Stimulated activated effector memory CD8-positive, alpha-beta T cell treated with anti-CD3 and anti-CD28 coated beads, Interleukin-12 subunit alpha, Interleukin-12 subunit beta, amount 100 ng/mL, for 72 hours (primary cell): ENCODE measurements at regions not wholly inside any gene's neighbourhood (a gene's known extent, or its start where the extent isn't known, plus 50 kb on each side); places are given as distances from the start of the nearest gene placed in this dataset.

Source experiments
- ATAC-seq: fragments of 150-1000 bp; cut with Tn5 transposase; 2 replicates; pipeline ENCODE4 v1.10.0; 2021
- DNase-seq, 2 donors: peaks; one replicate each; pipeline ENCODE4 v3.0.0; 2021 to 2022; ENCODE audit warnings: low spot score in 2 of 2
- H3K27ac Mint-ChIP-seq: one replicate; pipeline ENCODE4 v1.8.0; 2022; ENCODE audit warnings: mild to moderate bottlenecking, mixed read lengths
- H3K36me3 Mint-ChIP-seq: one replicate; pipeline ENCODE4 v1.8.0; 2022; ENCODE audit warnings: mild to moderate bottlenecking, mixed read lengths
- H3K4me1 Mint-ChIP-seq: one replicate; pipeline ENCODE4 v1.8.0; 2022; ENCODE audit warnings: mixed read lengths
- H3K4me3 Mint-ChIP-seq: one replicate; pipeline ENCODE4 v1.8.0; 2022; ENCODE audit warnings: mild to moderate bottlenecking, mixed read lengths
- H3K9me3 Mint-ChIP-seq: one replicate; pipeline ENCODE4 v1.8.0; 2022; ENCODE audit warnings: mixed read lengths

- ATAC-seq (no peak), DNase-seq (no peak)
- H3K4me1 Mint-ChIP-seq, result no peaks in the 10 kb centered on the region
- H3K36me3 Mint-ChIP-seq, result no peaks in the 10 kb centered on the region
- H3K4me3 Mint-ChIP-seq, result no peak overlapping the region
- no peak overlapping the region for H3K27ac Mint-ChIP-seq
- H3K9me3 Mint-ChIP-seq, result no peaks in the 10 kb centered on the region
Measured at GRCh38 chr4:14834382-14834781, 167.9 kb upstream of the CPEB2 start.

- Mint-ChIP-seq H3K36me3 (no peaks in the 10 kb centered on the region), H3K4me3 (no peak overlapping the region), H3K27ac (no peak overlapping the region), H3K9me3 (no peaks in the 10 kb centered on the region), H3K4me1 (no peaks in the 10 kb centered on the region)
- ATAC-seq (no peak), DNase-seq (no peak)
Measured at GRCh38 chr4:14835288-14835687, 167.0 kb upstream of the CPEB2 start.

- ATAC-seq (no peak), DNase-seq (no peak)
- Mint-ChIP-seq H3K4me3 (no peak overlapping the region), H3K36me3 (no peaks in the 10 kb centered on the region), H3K4me1 (no peaks in the 10 kb centered on the region), H3K9me3 (no peaks in the 10 kb centered on the region), H3K27ac (no peak overlapping the region)
Measured at GRCh38 chr4:14835708-14836425, 166.4 kb upstream of the CPEB2 start.

- Mint-ChIP-seq H3K4me1 (no peaks in the 10 kb centered on the region), H3K4me3 (no peak overlapping the region), H3K36me3 (no peaks in the 10 kb centered on the region), H3K27ac (no peak overlapping the region), H3K9me3 (no peaks in the 10 kb centered on the region)
- ATAC-seq, result no peak
- no peak for DNase-seq
Measured at GRCh38 chr4:14837860-14838259, 164.4 kb upstream of the CPEB2 start.

GRCh38 chr4:14841801-14842768 lies 160.2 kb upstream of the CPEB2 start:
- DNase-seq (no peak), ATAC-seq (no peak)
- H3K36me3 Mint-ChIP-seq, result no peaks in the 10 kb centered on the region
- H3K9me3 Mint-ChIP-seq, result no peaks in the 10 kb centered on the region
- H3K4me1 Mint-ChIP-seq, result no peaks in the 10 kb centered on the region
- no peak overlapping the region for H3K4me3 Mint-ChIP-seq
- H3K27ac Mint-ChIP-seq, result no peak overlapping the region

DNA sequence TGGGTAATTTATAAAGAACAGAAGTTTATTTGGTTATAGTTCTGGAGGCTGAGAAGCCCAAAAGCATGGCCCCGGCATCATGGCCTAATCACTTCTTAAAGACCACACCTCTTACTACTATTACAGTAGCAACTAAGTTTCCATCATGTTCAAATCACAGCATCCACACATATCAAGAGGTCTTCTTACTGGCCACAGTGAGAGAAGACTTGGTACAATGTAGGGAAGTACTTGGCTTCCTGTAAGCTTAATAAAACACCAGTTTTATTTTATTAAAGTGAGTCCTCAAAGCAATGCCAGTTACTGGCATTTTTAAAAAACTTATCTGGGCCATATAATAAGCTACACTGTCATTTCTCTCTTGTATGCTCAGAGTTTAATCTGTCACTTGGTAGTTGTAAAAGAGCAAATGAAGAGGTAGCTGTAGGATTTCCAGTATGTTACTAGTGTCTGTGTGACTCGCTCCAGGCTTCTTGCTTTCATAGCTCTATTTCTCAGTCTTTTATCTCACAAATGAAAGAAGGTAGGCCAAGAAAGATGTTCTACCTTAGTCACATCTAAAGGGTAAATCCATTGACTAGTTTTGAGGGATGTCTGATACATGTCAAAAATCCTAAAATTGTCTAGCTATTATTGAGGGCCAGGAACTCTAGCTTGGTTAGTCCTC lies 159.2 kb upstream of the CPEB2 start:
- H3K36me3 Mint-ChIP-seq, result no peaks in the 10 kb centered on the region
- no peaks in the 10 kb centered on the region for H3K9me3 Mint-ChIP-seq
- no peak for DNase-seq
- no peak overlapping the region for H3K27ac Mint-ChIP-seq
- ATAC-seq, result peak; percentile 49
- H3K4me3 Mint-ChIP-seq, result no peak overlapping the region
- H3K4me1 Mint-ChIP-seq, result no peaks in the 10 kb centered on the region

DNA sequence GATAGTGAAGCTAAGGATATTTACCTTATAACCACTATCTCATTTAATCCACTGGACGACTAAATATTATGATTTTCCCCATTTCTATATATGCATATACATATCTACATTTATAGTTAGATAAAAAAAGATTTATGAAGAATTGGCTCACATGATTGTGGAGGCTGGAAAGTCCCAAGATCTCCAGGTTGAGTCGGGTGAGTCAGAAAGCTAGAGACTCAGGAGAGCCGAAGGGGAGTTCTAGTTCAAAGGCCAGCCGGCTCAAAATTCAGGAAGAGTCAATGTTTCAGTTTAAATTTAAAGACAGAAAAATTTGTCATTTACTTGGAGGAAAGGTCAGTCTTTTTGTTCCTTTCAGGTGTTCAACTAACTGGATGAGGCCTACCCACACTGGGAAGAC lies 158.2 kb upstream of the CPEB2 start:
- Mint-ChIP-seq H3K4me1 (no peaks in the 10 kb centered on the region), H3K4me3 (no peak overlapping the region), H3K27ac (no peak overlapping the region), H3K36me3 (no peaks in the 10 kb centered on the region), H3K9me3 (no peaks in the 10 kb centered on the region)
- no peak for ATAC-seq
- no peak for DNase-seq

DNA sequence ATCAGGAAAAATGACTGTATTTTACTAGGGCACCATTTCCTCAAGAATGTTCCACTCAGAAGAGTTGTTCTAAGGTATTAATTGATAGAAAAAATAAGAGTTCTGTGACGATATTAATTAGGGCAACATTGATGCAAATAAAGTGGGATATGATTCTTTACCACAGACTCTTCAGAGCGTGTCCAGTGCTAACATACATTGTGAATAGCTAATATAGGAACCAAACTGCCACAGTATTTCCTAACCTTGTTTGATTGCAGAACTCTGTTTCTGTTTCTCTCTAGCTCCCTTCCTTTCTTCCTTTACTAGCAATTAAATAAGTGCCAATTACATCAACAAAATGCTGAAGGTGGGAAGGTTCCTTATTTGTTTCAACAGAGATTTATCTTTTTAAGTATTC lies 154.1 kb upstream of the CPEB2 start:
- no peak for DNase-seq
- H3K4me3 Mint-ChIP-seq, result no peak overlapping the region
- no peaks in the 10 kb centered on the region for H3K4me1 Mint-ChIP-seq
- ATAC-seq, result no peak
- H3K9me3 Mint-ChIP-seq, result peaks cover 3% of the 10 kb centered on the region
- H3K27ac Mint-ChIP-seq, result no peak overlapping the region
- H3K36me3 Mint-ChIP-seq, result no peaks in the 10 kb centered on the region

DNA sequence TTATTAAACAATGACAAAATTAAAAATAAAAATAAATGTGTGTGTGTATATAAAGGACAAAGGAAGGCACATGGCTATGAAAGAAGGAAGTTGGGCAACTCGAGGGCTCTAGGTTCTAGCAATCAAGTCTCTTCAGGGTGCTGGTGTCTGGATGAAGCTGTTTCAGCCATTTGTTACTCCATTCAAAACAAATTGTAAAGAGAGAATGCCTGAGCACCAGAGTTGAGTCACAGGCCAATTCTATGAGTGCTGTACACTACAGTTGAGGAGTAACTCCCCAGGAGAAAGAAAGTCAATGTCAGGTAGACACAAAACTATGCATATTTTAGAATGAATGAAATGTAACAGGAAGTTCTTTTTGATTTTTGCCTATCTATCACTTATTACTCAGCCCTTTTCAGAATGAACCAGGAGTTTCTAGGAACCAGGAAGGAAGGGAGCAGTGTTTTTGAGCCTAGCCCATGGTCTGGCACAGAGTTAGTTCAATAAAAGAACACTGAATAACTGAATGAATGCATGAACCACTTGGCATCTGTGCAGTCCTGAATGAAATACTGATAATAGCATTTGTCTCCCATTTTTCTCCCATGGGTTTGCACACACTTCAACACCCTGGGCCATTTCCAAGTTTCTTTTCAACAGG lies 151.7 kb upstream of the CPEB2 start:
- peaks cover 7% of the 10 kb centered on the region for H3K9me3 Mint-ChIP-seq
- no peak overlapping the region for H3K4me3 Mint-ChIP-seq
- H3K4me1 Mint-ChIP-seq, result peaks cover 7% of the 10 kb centered on the region
- DNase-seq, result no peak
- no peaks in the 10 kb centered on the region for H3K36me3 Mint-ChIP-seq
- H3K27ac Mint-ChIP-seq, result no peak overlapping the region
- ATAC-seq, result peak; percentile 61

DNA sequence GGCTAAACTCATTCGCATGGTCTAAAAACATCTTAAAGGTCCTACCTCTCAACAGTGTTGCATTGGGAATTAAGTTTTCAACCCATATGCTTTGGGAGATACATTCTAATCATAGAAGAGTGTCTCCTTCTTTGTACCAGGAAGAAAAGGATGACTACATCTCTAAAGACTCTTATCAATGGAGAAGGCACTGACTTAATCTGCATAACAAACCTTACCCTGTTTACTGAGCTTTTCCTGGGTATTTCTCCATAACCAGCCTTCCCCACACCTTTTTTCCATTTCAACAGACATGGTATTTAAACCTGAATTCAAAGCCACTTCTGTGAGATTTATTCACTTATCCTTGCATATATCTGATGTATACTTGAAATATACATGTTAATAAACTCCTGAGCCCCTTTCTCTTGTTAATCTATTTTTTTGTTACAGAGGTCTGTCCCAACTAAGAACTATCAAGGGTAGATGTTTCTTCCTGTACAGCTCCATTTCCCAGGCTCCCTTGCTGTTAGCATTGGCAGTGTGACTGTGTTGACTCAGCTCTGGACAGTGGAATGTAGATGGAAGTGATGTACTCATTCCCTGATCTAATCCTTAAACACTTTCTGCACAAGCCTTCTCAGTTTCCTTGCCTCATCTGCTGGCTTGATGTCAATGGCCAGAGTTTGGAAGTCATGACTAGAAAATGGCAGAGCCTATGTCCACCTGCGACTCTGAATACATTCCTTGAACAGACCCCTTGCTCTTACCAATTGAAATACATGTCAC lies 148.9 kb upstream of the CPEB2 start:
- no peak overlapping the region for H3K4me3 Mint-ChIP-seq
- H3K4me1 Mint-ChIP-seq, result peaks cover 22% of the 10 kb centered on the region
- DNase-seq, result no peak
- no peak overlapping the region for H3K27ac Mint-ChIP-seq
- no peaks in the 10 kb centered on the region for H3K36me3 Mint-ChIP-seq
- no peak for ATAC-seq
- H3K9me3 Mint-ChIP-seq, result peaks cover 7% of the 10 kb centered on the region

DNA sequence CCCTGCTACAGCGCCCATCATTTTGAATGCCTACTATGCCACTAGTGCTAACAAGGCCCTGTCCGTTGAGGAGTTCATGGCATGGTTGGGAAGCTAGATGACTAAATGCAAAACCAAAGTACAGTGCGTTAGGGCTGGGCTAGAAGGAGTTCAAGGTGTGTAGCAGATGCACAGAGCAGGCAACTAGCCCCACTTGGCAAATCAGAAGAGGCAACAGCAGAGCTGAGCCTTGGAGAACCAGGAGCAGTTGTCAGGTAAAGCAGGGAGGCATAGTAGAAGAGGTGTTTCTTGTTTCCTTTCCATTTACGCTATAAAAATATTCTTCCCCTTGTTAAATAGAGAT lies 146.6 kb upstream of the CPEB2 start:
- H3K9me3 Mint-ChIP-seq, result peaks cover 7% of the 10 kb centered on the region
- ATAC-seq, result no peak
- H3K4me3 Mint-ChIP-seq, result peak overlapping the region; percentile 9
- no peak for DNase-seq
- peak overlapping the region; percentile 67 for H3K27ac Mint-ChIP-seq
- H3K36me3 Mint-ChIP-seq, result no peaks in the 10 kb centered on the region
- peaks cover 22% of the 10 kb centered on the region for H3K4me1 Mint-ChIP-seq

GRCh38 chr4:14856062-14856933 lies 146.0 kb upstream of the CPEB2 start:
- peak overlapping the region; percentile 67 for H3K27ac Mint-ChIP-seq
- ATAC-seq (peak; percentile 97), DNase-seq (peak; percentile 28 to 66)
- H3K4me1 Mint-ChIP-seq, result peaks cover 22% of the 10 kb centered on the region
- H3K9me3 Mint-ChIP-seq, result peaks cover 7% of the 10 kb centered on the region
- no peaks in the 10 kb centered on the region for H3K36me3 Mint-ChIP-seq
- H3K4me3 Mint-ChIP-seq, result peak overlapping the region; percentile 9

GRCh38 chr4:14856934-14857235 lies 145.4 kb upstream of the CPEB2 start:
- Mint-ChIP-seq H3K4me1 (peaks cover 22% of the 10 kb centered on the region), H3K9me3 (peaks cover 7% of the 10 kb centered on the region), H3K27ac (peak overlapping the region; percentile 67), H3K36me3 (no peaks in the 10 kb centered on the region), H3K4me3 (no peak overlapping the region)
- ATAC-seq, result no peak
- DNase-seq, result no peak

GRCh38 chr4:14857475-14857874 lies 144.8 kb upstream of the CPEB2 start:
- Mint-ChIP-seq H3K27ac (no peak overlapping the region), H3K4me1 (peaks cover 22% of the 10 kb centered on the region), H3K36me3 (no peaks in the 10 kb centered on the region), H3K9me3 (peaks cover 5% of the 10 kb centered on the region), H3K4me3 (no peak overlapping the region)
- DNase-seq, result no peak
- no peak for ATAC-seq
